SK-N-SH treated with all-trans-retinoic acid at 6 μM for 48 hours (cell line): ENCODE measurements at regions not wholly inside any gene's neighbourhood (a gene's known extent, or its start where the extent isn't known, plus 50 kb on each side); places are given as distances from the start of the nearest gene placed in this dataset.

Experiments used
- ATAC-seq: fragments of 200-7000 bp; cut with Tn5 transposase; 3 replicates; pipeline ENCODE4 v1.9.1; 2020; ENCODE audit warnings: mild to moderate bottlenecking, moderate library complexity
- ARNTL ChIP-seq: fragments of 450-650 bp; formaldehyde crosslinking; IDR thresholded peaks from 2 replicates; pipeline ENCODE4 v1.5.0; 2020; ENCODE audit warnings: low read depth, mild to moderate bottlenecking, moderate library complexity, borderline replicate concordance
- BACH2 ChIP-seq: fragments of 250-450 bp; sonication (Bioruptor Pico); IDR thresholded peaks from 2 replicates; pipeline ENCODE4 v1.9.0; 2021; ENCODE audit warnings: mild to moderate bottlenecking, borderline replicate concordance
- CSDC2 ChIP-seq: fragments of 250-450 bp; sonication (Bioruptor Pico); IDR thresholded peaks from 2 replicates; pipeline ENCODE4 v1.5.0; 2020; ENCODE audit warnings: mild to moderate bottlenecking, moderate library complexity
- GLIS3 ChIP-seq: fragments of 250-450 bp; sonication (Bioruptor Pico); IDR thresholded peaks from 2 replicates; pipeline ENCODE4 v1.5.0; 2020; ENCODE audit warnings: mild to moderate bottlenecking, moderate library complexity
- ISL1 ChIP-seq: fragments of 250-450 bp; sonication (Bioruptor Pico); IDR thresholded peaks from 2 replicates; pipeline ENCODE4 v2.1.2; 2022; ENCODE audit warnings: mild to moderate bottlenecking, moderate library complexity
- OSR1 ChIP-seq: fragments of 250-450 bp; sonication (Bioruptor Pico); IDR thresholded peaks from 2 replicates; pipeline ENCODE4 v1.8.0; 2022; ENCODE audit warnings: moderate library complexity, mild to moderate bottlenecking, inconsistent platforms
- PPARA ChIP-seq: fragments of 250-450 bp; sonication (Bioruptor Pico); IDR thresholded peaks from 2 replicates; pipeline ENCODE4 v1.5.0; 2020; ENCODE audit warnings: mild to moderate bottlenecking, borderline replicate concordance
- RARB ChIP-seq: fragments of 250-450 bp; sonication (Bioruptor Pico); IDR thresholded peaks from 2 replicates; pipeline ENCODE4 v1.8.0; 2021; ENCODE audit warnings: mild to moderate bottlenecking, moderate library complexity
- TCF4 ChIP-seq: fragments of 250-450 bp; sonication (Bioruptor Pico); IDR thresholded peaks from 2 replicates; pipeline ENCODE4 v1.8.0; 2021; ENCODE audit warnings: mild to moderate bottlenecking, moderate library complexity, borderline replicate concordance
- TOX ChIP-seq: fragments of 250-450 bp; sonication (Bioruptor Pico); IDR thresholded peaks from 2 replicates; pipeline ENCODE4 v1.8.0; 2021; ENCODE audit warnings: mild to moderate bottlenecking, moderate library complexity, borderline replicate concordance
- ZC3H10 ChIP-seq: fragments of 250-450 bp; sonication (Bioruptor Pico); IDR thresholded peaks from 2 replicates; pipeline ENCODE4 v1.5.1; 2021; ENCODE audit warnings: mild to moderate bottlenecking, moderate library complexity
- ZFP3 ChIP-seq: fragments of 250-450 bp; sonication (Bioruptor Pico); IDR thresholded peaks from 2 replicates; pipeline ENCODE4 v1.5.0; 2020; ENCODE audit warnings: mild to moderate bottlenecking, moderate library complexity
- ZFP30 ChIP-seq: fragments of 450-650 bp; formaldehyde crosslinking; IDR thresholded peaks from 2 replicates; pipeline ENCODE4 v1.5.0; 2022; ENCODE audit warnings: mild to moderate bottlenecking, moderate library complexity
- ZNF565 ChIP-seq: fragments of 450-650 bp; formaldehyde crosslinking; conservative IDR thresholded peaks from 2 replicates; pipeline ENCODE4 v1.5.0; 2020; ENCODE audit warnings: low read depth, mild to moderate bottlenecking, moderate library complexity
- ZNF70 ChIP-seq: fragments of 450-650 bp; formaldehyde crosslinking; IDR thresholded peaks from 2 replicates; pipeline ENCODE4 v1.5.0; 2020; ENCODE audit warnings: mild to moderate bottlenecking, moderate library complexity
- ZNF8 ChIP-seq: fragments of 450-650 bp; formaldehyde crosslinking; IDR thresholded peaks from 2 replicates; pipeline ENCODE4 v1.5.0; 2020; ENCODE audit warnings: mild to moderate bottlenecking, moderate library complexity
- TF ChIP-seq, protein P1 (sequence below): fragments of 250-450 bp; sonication (Bioruptor Pico); IDR thresholded peaks from 2 replicates; pipeline ENCODE4 v1.8.0; 2020; ENCODE audit warnings: mild to moderate bottlenecking, moderate library complexity, borderline replicate concordance
- TF ChIP-seq, protein P2 (sequence below): fragments of 250-450 bp; sonication (Bioruptor Pico); IDR thresholded peaks from 2 replicates; pipeline ENCODE4 v1.5.1; 2021; ENCODE audit warnings: mild to moderate bottlenecking, moderate library complexity
- TF ChIP-seq, protein P3 (sequence below): fragments of 250-450 bp; sonication (Bioruptor Pico); IDR thresholded peaks from 2 replicates; pipeline ENCODE4 v1.8.0; 2021; ENCODE audit warnings: low read depth, mild to moderate bottlenecking, moderate library complexity, borderline replicate concordance
- TF ChIP-seq, protein P4 (sequence below): fragments of 250-450 bp; sonication (Bioruptor Pico); IDR thresholded peaks from 2 replicates; pipeline ENCODE4 v1.5.1; 2020; ENCODE audit warnings: low read depth, mild to moderate bottlenecking, moderate library complexity

DNA sequence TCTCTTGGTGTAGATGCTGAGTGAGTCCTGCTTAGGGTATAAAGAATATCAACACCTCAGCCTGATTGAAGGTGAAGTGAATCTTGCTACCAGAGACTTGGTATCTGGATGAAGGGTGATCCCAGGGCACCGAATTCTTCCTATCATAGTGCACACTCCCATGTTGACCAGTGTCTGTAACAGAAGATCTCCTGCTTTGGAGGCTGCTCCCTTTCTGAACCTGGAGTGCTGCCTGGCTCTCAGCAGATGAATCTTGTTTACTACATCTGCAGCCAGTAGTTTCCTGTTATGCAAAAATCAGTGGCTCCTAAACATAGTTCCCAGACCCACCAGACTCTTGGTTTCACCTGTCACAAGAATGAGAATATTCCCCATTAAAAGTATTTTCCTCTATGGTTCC is 191.7 kb upstream of the GK2 start:
- TF ChIP-seq OSR1 (CRISPR knock-in tag) (no peak), TCF4 (CRISPR knock-in tag) (no peak), ZNF70 (CRISPR knock-in tag) (no peak), ARNTL (no peak), ZNF8 (CRISPR knock-in tag) (no peak), ZFP3 (CRISPR knock-in tag) (no peak), ZNF565 (CRISPR knock-in tag) (no peak), RARB (CRISPR knock-in tag) (no peak), TOX (CRISPR knock-in tag) (no peak), CSDC2 (CRISPR knock-in tag) (no peak)
- TF ChIP-seq, protein P1, sequence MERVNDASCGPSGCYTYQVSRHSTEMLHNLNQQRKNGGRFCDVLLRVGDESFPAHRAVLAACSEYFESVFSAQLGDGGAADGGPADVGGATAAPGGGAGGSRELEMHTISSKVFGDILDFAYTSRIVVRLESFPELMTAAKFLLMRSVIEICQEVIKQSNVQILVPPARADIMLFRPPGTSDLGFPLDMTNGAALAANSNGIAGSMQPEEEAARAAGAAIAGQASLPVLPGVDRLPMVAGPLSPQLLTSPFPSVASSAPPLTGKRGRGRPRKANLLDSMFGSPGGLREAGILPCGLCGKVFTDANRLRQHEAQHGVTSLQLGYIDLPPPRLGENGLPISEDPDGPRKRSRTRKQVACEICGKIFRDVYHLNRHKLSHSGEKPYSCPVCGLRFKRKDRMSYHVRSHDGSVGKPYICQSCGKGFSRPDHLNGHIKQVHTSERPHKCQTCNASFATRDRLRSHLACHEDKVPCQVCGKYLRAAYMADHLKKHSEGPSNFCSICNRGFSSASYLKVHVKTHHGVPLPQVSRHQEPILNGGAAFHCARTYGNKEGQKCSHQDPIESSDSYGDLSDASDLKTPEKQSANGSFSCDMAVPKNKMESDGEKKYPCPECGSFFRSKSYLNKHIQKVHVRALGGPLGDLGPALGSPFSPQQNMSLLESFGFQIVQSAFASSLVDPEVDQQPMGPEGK (CRISPR knock-in tag): no peak
- TF ChIP-seq, protein P2, sequence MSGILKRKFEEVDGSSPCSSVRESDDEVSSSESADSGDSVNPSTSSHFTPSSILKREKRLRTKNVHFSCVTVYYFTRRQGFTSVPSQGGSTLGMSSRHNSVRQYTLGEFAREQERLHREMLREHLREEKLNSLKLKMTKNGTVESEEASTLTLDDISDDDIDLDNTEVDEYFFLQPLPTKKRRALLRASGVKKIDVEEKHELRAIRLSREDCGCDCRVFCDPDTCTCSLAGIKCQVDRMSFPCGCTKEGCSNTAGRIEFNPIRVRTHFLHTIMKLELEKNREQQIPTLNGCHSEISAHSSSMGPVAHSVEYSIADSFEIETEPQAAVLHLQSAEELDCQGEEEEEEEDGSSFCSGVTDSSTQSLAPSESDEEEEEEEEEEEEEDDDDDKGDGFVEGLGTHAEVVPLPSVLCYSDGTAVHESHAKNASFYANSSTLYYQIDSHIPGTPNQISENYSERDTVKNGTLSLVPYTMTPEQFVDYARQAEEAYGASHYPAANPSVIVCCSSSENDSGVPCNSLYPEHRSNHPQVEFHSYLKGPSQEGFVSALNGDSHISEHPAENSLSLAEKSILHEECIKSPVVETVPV (CRISPR knock-in tag): no peak
- TF ChIP-seq, protein P3, sequence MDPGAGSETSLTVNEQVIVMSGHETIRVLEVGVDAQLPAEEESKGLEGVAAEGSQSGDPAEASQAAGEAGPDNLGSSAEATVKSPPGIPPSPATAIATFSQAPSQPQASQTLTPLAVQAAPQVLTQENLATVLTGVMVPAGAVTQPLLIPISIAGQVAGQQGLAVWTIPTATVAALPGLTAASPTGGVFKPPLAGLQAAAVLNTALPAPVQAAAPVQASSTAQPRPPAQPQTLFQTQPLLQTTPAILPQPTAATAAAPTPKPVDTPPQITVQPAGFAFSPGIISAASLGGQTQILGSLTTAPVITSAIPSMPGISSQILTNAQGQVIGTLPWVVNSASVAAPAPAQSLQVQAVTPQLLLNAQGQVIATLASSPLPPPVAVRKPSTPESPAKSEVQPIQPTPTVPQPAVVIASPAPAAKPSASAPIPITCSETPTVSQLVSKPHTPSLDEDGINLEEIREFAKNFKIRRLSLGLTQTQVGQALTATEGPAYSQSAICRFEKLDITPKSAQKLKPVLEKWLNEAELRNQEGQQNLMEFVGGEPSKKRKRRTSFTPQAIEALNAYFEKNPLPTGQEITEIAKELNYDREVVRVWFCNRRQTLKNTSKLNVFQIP (CRISPR knock-in tag): no peak
- TF ChIP-seq, all 23 proteins: peak for 0
- no peak for ATAC-seq

DNA sequence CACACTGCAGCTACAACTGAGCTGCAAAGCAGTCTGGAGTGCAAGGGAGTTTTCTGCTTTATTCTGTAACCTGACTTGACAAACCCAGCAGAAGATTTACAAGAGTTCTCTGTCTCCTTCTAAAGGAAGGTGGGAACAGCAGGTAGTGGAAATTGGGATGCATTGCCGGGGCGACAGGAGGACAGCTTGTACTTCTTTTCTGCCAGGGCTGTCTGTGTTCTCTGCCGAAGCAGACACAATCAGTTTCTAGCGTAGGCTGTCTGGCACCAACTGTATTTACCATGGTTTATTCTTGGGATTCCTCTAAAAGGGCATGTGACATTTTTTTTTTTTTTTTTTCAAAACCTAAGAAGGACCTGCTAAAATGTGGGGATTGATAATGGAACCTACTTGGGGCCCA is 190.8 kb upstream of the GK2 start:
- ATAC-seq: no peak
- TF ChIP-seq ZNF565 (CRISPR knock-in tag): no peak
- TF ChIP-seq BACH2: no peak
- no peak for TF ChIP-seq CSDC2 (CRISPR knock-in tag)
- no peak for TF ChIP-seq GLIS3
- no peak for TF ChIP-seq ZNF8 (CRISPR knock-in tag)
- TF ChIP-seq, protein P4, sequence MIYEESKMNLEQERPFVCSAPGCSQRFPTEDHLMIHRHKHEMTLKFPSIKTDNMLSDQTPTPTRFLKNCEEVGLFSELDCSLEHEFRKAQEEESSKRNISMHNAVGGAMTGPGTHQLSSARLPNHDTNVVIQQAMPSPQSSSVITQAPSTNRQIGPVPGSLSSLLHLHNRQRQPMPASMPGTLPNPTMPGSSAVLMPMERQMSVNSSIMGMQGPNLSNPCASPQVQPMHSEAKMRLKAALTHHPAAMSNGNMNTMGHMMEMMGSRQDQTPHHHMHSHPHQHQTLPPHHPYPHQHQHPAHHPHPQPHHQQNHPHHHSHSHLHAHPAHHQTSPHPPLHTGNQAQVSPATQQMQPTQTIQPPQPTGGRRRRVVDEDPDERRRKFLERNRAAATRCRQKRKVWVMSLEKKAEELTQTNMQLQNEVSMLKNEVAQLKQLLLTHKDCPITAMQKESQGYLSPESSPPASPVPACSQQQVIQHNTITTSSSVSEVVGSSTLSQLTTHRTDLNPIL (CRISPR knock-in tag): no peak
- TF ChIP-seq PPARA (CRISPR knock-in tag): no peak
- TF ChIP-seq, protein P3 (CRISPR knock-in tag): no peak
- no peak for TF ChIP-seq ZFP30 (CRISPR knock-in tag)
- TF ChIP-seq OSR1 (CRISPR knock-in tag): no peak
- TF ChIP-seq, protein P1 (CRISPR knock-in tag): no peak
- TF ChIP-seq ZFP3 (CRISPR knock-in tag): no peak
- no peak for TF ChIP-seq RARB (CRISPR knock-in tag)
- TF ChIP-seq, protein P2 (CRISPR knock-in tag): no peak
- no peak for TF ChIP-seq ZC3H10 (CRISPR knock-in tag)
- no peak for TF ChIP-seq TCF4 (CRISPR knock-in tag)
- no peak for TF ChIP-seq ISL1
